SU-DHL-6 (cell line): ENCODE measurements at regions not wholly inside any gene's neighbourhood (a gene's known extent, or its start where the extent isn't known, plus 50 kb on each side); places are given as distances from the start of the nearest gene placed in this dataset.
"Not testable (repeated sequence)": the region's sequence is repeated elsewhere in the genome, so short reads cannot be mapped to it uniquely, and the experiment has no call there.

Source experiments
- H2AFZ ChIP-seq: fragments of 200-600 bp; sonication (generic); 2 replicates; pipeline ENCODE4 v1.6.1; 2014; ENCODE audit warnings: low read depth, mild to moderate bottlenecking, moderate library complexity, mixed read lengths, antibody characterized with exemption, low read length; ENCODE audit not compliant: severe bottlenecking
- H3F3A ChIP-seq: fragments of 200-600 bp; shearing (Covaris generic); 2 replicates; pipeline ENCODE4 v1.6.0; 2016; ENCODE audit warnings: antibody characterized with exemption, mild to moderate bottlenecking; ENCODE audit not compliant: insufficient read depth
- H3K27ac ChIP-seq: fragments of 200-600 bp; sonication (generic); 2 replicates; pipeline ENCODE4 v1.5.1; 2016; ENCODE audit warnings: low read depth, mild to moderate bottlenecking, low read length, moderate library complexity, mixed read lengths
- H3K27me3 ChIP-seq: fragments of 200-600 bp; sonication (generic), shearing (Covaris generic); 2 replicates; pipeline ENCODE4 v1.6.0; 2014; ENCODE audit warnings: mild to moderate bottlenecking, low read length
- H3K36me3 ChIP-seq: fragments of 200-600 bp; sonication (generic); 2 replicates; pipeline ENCODE4 v1.6.1; 2014; ENCODE audit warnings: mild to moderate bottlenecking, low read length, mixed read lengths
- H3K4me2 ChIP-seq: fragments of 300-600, 200-600 bp; shearing (Covaris generic), sonication (generic); 2 replicates; pipeline ENCODE4 v1.6.0; 2014; ENCODE audit warnings: low read length, low read depth, mild to moderate bottlenecking; ENCODE audit not compliant: poor library complexity, severe bottlenecking
- H3K4me3 ChIP-seq: fragments of 200-600 bp; sonication (generic); 2 replicates; pipeline ENCODE4 v1.5.1; 2014; ENCODE audit warnings: antibody characterized with exemption, low read length, mild to moderate bottlenecking, mixed read lengths; ENCODE audit not compliant: insufficient read depth, poor library complexity, severe bottlenecking
- H3K79me2 ChIP-seq: fragments of 200-600 bp; sonication (generic); 2 replicates; pipeline ENCODE4 v1.6.1; 2014; ENCODE audit warnings: mild to moderate bottlenecking, low read length, moderate library complexity; ENCODE audit not compliant: insufficient read depth
- H3K9ac ChIP-seq: fragments of 200-600 bp; sonication (generic); 2 replicates; pipeline ENCODE4 v1.7.0; 2014; ENCODE audit warnings: mild to moderate bottlenecking, low read length
- H3K9me2 ChIP-seq: fragments of 200-600 bp; sonication (generic); replicated peaks from 2 replicates; pipeline ENCODE4 v1.6.1; 2014; ENCODE audit warnings: low read length; ENCODE audit not compliant: insufficient read depth
- H3K9me3 ChIP-seq: fragments of 200-600 bp; sonication (generic); 2 replicates; pipeline ENCODE4 v1.6.1; 2014; ENCODE audit warnings: low read length, mixed read lengths; ENCODE audit not compliant: insufficient read depth
- H4K20me1 ChIP-seq: fragments of 200-600 bp; sonication (generic); 2 replicates; pipeline ENCODE4 v1.6.1; 2014; ENCODE audit warnings: low read depth, mild to moderate bottlenecking, antibody characterized with exemption, low read length, moderate library complexity, mixed read lengths
- EZH2phosphoT487 ChIP-seq: fragments of 200-600 bp; sonication (generic), shearing (Covaris generic); conservative IDR thresholded peaks from 2 replicates; pipeline ENCODE4 v1.6.1; 2018; ENCODE audit warnings: mild to moderate bottlenecking, antibody characterized with exemption, low read length, moderate library complexity, mixed read lengths
- TF ChIP-seq, protein P1 (sequence below): fragments of 200-600 bp; sonication (generic); IDR thresholded peaks from one replicate; pipeline ENCODE4 v1.5.1; 2017; ENCODE audit warnings: antibody characterized with exemption, mild to moderate bottlenecking, low read length, moderate library complexity; ENCODE audit not compliant: insufficient read depth, poor library complexity, severe bottlenecking

DNA sequence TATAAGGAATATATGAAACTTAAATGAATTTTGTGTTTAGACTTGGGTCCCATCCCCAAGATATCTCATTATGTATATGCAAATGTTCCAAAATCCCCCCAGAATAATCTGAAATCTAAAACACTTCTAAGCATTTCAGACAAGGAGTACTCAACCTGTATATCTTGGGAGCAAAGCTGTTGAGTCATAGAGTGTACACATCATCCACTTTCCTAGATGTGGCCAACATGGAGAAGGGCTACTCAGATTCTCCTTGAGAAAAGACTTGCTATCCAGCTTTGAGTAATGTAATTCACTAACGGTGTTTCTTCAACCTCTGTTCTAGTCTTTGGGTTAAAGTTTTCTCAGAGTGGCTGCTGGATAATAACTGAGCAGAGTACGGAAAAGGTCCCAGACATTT lies 215.5 kb upstream of the POU1F1 start:
- Histone ChIP-seq H3K9ac (no peak overlapping the region), H3K9me2 (no peaks in the 10 kb centered on the region), H4K20me1 (no peaks in the 10 kb centered on the region), H3F3A (no peaks in the 10 kb centered on the region), H2AFZ (no peak overlapping the region), H3K36me3 (no peaks in the 10 kb centered on the region), H3K79me2 (no peaks in the 10 kb centered on the region), H3K4me3 (no peak overlapping the region), H3K9me3 (no peaks in the 10 kb centered on the region), H3K27ac (no peak overlapping the region), H3K27me3 (no peaks in the 10 kb centered on the region), H3K4me2 (no peak overlapping the region)
- TF ChIP-seq, protein P1, sequence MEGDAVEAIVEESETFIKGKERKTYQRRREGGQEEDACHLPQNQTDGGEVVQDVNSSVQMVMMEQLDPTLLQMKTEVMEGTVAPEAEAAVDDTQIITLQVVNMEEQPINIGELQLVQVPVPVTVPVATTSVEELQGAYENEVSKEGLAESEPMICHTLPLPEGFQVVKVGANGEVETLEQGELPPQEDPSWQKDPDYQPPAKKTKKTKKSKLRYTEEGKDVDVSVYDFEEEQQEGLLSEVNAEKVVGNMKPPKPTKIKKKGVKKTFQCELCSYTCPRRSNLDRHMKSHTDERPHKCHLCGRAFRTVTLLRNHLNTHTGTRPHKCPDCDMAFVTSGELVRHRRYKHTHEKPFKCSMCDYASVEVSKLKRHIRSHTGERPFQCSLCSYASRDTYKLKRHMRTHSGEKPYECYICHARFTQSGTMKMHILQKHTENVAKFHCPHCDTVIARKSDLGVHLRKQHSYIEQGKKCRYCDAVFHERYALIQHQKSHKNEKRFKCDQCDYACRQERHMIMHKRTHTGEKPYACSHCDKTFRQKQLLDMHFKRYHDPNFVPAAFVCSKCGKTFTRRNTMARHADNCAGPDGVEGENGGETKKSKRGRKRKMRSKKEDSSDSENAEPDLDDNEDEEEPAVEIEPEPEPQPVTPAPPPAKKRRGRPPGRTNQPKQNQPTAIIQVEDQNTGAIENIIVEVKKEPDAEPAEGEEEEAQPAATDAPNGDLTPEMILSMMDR, result no peak
- no peak for TF ChIP-seq EZH2phosphoT487

DNA sequence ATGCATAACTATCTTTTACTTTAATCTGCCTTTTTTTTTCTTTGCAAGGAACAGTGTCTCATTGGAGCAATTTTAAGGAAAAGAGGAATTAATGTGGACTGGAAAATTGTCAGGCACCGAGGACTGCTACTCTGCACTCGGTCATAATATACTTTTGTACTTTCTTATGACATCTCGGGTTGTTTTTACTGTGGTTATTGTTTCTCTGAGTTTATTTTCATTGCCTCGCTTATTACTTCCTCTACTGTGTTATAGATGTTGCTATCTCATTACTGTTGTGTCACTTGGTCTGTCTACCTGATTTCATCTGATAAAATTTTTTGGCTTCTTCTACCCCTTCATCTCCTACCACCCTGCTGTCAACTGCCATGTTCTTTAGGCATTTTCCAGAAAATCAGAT lies 213.5 kb upstream of the POU1F1 start:
- Histone ChIP-seq H3K4me2 (no peak overlapping the region), H3K9me2 (no peaks in the 10 kb centered on the region), H3K9me3 (no peaks in the 10 kb centered on the region), H3K27me3 (no peaks in the 10 kb centered on the region), H2AFZ (no peak overlapping the region), H3K9ac (no peak overlapping the region), H3K79me2 (no peaks in the 10 kb centered on the region), H3K36me3 (no peaks in the 10 kb centered on the region), H4K20me1 (no peaks in the 10 kb centered on the region), H3K27ac (no peak overlapping the region), H3K4me3 (no peak overlapping the region), H3F3A (no peaks in the 10 kb centered on the region)
- TF ChIP-seq, protein P1, result no peak
- TF ChIP-seq EZH2phosphoT487, result no peak

DNA sequence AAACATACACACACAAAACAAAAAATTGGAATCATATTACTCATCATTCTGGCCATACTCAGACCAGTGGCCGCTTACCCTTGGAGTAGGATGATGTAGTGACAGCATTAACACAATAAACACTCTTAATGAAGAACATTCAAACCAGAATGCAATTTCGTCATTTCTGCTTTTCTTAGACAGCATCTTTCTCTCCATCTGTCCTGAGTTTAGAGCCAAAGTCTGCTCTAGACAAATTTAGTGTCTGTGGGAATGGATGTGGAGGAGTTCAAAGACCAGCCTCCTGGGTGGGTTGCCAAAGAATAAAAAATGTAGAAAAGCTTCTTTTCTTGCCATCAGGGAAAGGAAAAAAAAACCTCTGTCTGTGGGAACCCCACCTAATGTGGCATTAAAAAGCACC lies 212.4 kb upstream of the POU1F1 start:
- H3K79me2 ChIP-seq, result no peaks in the 10 kb centered on the region
- no peaks in the 10 kb centered on the region for H3F3A ChIP-seq
- no peaks in the 10 kb centered on the region for H3K27me3 ChIP-seq
- TF ChIP-seq EZH2phosphoT487, result no peak
- TF ChIP-seq, protein P1, result no peak
- H4K20me1 ChIP-seq, result no peaks in the 10 kb centered on the region
- H3K9me2 ChIP-seq, result no peaks in the 10 kb centered on the region
- no peaks in the 10 kb centered on the region for H3K9me3 ChIP-seq
- H3K9ac ChIP-seq, result no peak overlapping the region
- no peaks in the 10 kb centered on the region for H3K36me3 ChIP-seq
- H2AFZ ChIP-seq, result no peak overlapping the region
- no peak overlapping the region for H3K4me2 ChIP-seq
- no peak overlapping the region for H3K27ac ChIP-seq
- H3K4me3 ChIP-seq, result no peak overlapping the region

DNA sequence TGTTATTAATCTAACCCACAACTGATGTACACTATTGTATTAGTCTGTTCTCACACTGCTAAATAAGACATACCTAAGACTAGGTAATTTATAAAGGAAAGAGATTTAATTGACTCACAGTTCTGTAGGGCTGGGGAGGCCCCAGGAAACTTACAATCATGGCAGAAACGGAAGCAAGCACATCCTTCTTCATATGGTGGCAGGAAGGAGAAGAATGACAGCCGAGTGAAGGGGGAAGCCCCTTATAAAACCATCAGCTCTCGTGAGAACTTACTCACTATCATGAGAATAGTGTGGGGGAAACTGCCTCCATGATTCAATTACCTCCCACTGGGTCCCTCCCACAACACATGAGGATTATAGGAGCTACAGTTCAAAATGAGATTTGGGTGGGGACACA lies 210.3 kb upstream of the POU1F1 start:
- not testable (repeated sequence) for H2AFZ ChIP-seq, H3K36me3 ChIP-seq, H3K4me2 ChIP-seq, H3K27me3 ChIP-seq, H3K9me3 ChIP-seq, H3F3A ChIP-seq, H3K9me2 ChIP-seq, H3K9ac ChIP-seq, H3K4me3 ChIP-seq, H3K27ac ChIP-seq, H4K20me1 ChIP-seq, H3K79me2 ChIP-seq
